Osteocyte (in vitro differentiated cells): ENCODE measurements at regions not wholly inside any gene's neighbourhood (a gene's known extent, or its start where the extent isn't known, plus 50 kb on each side); places are given as distances from the start of the nearest gene placed in this dataset.
"Not testable (repeated sequence)": the region's sequence is repeated elsewhere in the genome, so short reads cannot be mapped to it uniquely, and the experiment has no call there.

ENCODE experiments used
- DNase-seq: peaks from one replicate; pipeline ENCODE4 v3.0.0; 2021; ENCODE audit warnings: mixed read lengths; ENCODE audit not compliant: unreplicated experiment; ENCODE audit errors: extremely low spot score
- H3K27ac Mint-ChIP-seq: one replicate; pipeline ENCODE4 v1.8.0; 2021; ENCODE audit warnings: mild to moderate bottlenecking, mixed read lengths; ENCODE audit not compliant: unreplicated experiment
- H3K27me3 Mint-ChIP-seq: one replicate; pipeline ENCODE4 v1.8.0; 2021; ENCODE audit warnings: mixed read lengths; ENCODE audit not compliant: unreplicated experiment
- H3K36me3 Mint-ChIP-seq: one replicate; pipeline ENCODE4 v1.8.0; 2021; ENCODE audit warnings: mixed read lengths; ENCODE audit not compliant: unreplicated experiment
- H3K4me1 Mint-ChIP-seq: one replicate; pipeline ENCODE4 v1.8.0; 2021; ENCODE audit warnings: mixed read lengths; ENCODE audit not compliant: unreplicated experiment
- H3K4me3 Mint-ChIP-seq: one replicate; pipeline ENCODE4 v1.8.0; 2021; ENCODE audit warnings: mild to moderate bottlenecking, moderate library complexity, mixed read lengths; ENCODE audit not compliant: unreplicated experiment
- H3K9me3 Mint-ChIP-seq: one replicate; pipeline ENCODE4 v1.8.0; 2021; ENCODE audit warnings: mixed read lengths; ENCODE audit not compliant: unreplicated experiment
- TF ChIP-seq, protein P1 (sequence below): fragments of 200-600 bp; sonication (generic); IDR thresholded peaks from 2 replicates; pipeline ENCODE4 v1.5.0; 2021; ENCODE audit warnings: antibody characterized with exemption, mild to moderate bottlenecking, moderate library complexity

DNA sequence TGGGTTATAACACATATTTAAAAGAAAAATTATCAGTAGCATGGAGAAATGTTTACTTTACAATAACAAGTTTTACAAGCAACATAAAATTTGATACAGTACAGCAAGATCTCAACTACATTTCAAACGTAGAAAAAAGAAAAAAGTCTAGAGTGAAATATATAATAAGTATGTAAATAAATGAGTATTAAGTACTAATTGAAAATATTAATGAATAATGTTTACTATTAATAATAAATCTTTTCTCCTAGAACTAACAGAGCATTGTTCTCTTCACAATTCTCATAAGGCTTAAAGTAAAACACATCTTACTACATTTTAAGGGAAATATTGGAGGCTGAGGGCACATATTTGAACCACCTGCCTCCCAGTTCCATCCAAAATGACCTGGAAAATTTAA, 72.1 kb downstream of the TMEM212 start:
- Mint-ChIP-seq H3K4me1 (no peaks in the 10 kb centered on the region), H3K27me3 (no peaks in the 10 kb centered on the region), H3K27ac (no peak overlapping the region), H3K36me3 (peaks cover 2% of the 10 kb centered on the region), H3K9me3 (peaks cover 3% of the 10 kb centered on the region), H3K4me3 (no peak overlapping the region)
- DNase-seq: no peak
- TF ChIP-seq, protein P1, sequence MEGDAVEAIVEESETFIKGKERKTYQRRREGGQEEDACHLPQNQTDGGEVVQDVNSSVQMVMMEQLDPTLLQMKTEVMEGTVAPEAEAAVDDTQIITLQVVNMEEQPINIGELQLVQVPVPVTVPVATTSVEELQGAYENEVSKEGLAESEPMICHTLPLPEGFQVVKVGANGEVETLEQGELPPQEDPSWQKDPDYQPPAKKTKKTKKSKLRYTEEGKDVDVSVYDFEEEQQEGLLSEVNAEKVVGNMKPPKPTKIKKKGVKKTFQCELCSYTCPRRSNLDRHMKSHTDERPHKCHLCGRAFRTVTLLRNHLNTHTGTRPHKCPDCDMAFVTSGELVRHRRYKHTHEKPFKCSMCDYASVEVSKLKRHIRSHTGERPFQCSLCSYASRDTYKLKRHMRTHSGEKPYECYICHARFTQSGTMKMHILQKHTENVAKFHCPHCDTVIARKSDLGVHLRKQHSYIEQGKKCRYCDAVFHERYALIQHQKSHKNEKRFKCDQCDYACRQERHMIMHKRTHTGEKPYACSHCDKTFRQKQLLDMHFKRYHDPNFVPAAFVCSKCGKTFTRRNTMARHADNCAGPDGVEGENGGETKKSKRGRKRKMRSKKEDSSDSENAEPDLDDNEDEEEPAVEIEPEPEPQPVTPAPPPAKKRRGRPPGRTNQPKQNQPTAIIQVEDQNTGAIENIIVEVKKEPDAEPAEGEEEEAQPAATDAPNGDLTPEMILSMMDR: no peak

DNA sequence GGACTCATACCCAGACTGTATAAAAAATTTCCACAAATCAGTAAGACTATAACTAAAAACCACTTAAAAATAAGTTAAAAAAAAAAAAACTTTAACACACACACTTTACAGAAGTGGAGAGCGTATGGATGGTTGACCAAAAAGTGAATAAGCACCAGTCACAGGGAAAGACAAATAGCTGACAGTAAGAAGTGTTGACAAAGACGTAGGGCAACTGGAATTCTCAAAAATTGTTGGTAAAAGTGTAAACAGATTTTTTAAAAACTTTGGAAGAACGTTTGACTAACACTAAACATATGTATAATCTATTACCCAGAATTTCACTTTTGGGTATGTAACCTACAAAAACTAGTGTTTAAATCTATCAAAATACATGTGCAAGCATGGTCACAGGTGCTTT, 73.7 kb downstream of the TMEM212 start:
- peaks cover 14% of the 10 kb centered on the region for H3K9me3 Mint-ChIP-seq
- DNase-seq: no peak
- no peak overlapping the region for H3K27ac Mint-ChIP-seq
- no peaks in the 10 kb centered on the region for H3K36me3 Mint-ChIP-seq
- H3K4me3 Mint-ChIP-seq: no peak overlapping the region
- H3K4me1 Mint-ChIP-seq: no peaks in the 10 kb centered on the region
- TF ChIP-seq, protein P1: no peak
- no peaks in the 10 kb centered on the region for H3K27me3 Mint-ChIP-seq

DNA sequence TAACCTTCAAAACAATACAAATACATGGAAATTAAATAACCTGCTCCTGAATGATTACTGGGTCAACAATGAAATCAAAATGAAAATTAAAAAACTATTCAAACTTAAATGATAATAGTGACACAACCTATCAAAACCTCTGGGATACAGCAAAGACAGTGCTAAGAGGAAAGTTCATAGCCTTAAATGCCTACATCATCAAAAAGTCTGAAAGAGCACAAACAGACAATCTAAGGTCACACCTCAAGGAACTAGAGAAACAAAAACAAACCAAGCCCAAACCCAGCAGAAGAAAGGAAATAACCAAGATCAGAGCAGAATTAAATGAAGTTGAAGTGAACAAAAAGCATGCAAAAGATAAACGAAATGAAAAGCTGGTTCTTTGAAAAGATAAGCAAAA, 79.5 kb downstream of the TMEM212 start:
- peaks cover 27% of the 10 kb centered on the region for H3K9me3 Mint-ChIP-seq

DNA sequence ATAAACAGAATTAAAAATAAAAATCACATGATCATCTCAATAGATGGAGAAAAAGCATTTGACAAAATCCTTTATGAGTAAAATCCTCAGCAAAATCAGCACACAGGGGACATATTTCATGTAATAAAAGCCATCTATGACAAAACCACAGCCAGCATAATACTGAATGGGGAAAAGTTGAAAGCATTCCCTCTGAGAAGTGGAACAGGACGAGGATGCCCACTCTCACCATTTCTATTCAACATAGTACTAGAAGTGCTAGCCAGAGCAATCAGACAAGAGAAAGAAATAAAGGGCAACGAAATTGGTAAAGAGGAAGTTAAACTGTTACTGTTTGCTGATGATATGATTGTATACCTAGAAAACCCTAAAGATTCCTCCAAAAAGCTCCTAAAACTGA, 80.5 kb downstream of the TMEM212 start:
- H3K4me1 Mint-ChIP-seq: not testable (repeated sequence)

More for the DNA sequence above, 79.5 kb downstream of the TMEM212 start:
- not testable (repeated sequence) for DNase-seq, H3K27me3 Mint-ChIP-seq, H3K27ac Mint-ChIP-seq, H3K4me3 Mint-ChIP-seq, H3K4me1 Mint-ChIP-seq, H3K36me3 Mint-ChIP-seq

DNA sequence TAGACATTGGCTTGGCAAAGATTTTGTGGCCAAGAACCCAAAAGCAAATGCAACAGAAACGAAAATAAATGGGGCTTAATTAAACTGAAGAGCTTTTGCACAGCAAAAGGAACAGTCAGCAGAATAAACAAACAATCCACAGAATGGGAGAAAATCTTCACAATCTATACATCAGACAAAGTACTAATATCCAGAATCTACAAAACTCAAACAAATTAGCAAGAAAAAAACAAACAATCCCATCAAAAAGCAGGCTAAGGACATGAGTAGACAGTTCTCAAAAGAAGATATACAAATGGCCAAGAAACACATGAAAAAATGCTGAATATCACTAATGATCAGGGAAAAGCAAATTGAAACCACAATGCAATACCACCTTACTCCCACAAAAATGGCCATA, 81.7 kb downstream of the TMEM212 start:
- not testable (repeated sequence) for H3K4me1 Mint-ChIP-seq, H3K36me3 Mint-ChIP-seq, DNase-seq, H3K27ac Mint-ChIP-seq, H3K27me3 Mint-ChIP-seq, H3K4me3 Mint-ChIP-seq
- peaks cover 27% of the 10 kb centered on the region for H3K9me3 Mint-ChIP-seq

More for the DNA sequence above, 80.5 kb downstream of the TMEM212 start:
- not testable (repeated sequence) for H3K4me3 Mint-ChIP-seq, DNase-seq, H3K27ac Mint-ChIP-seq, H3K36me3 Mint-ChIP-seq, H3K27me3 Mint-ChIP-seq
- H3K9me3 Mint-ChIP-seq: peaks cover 27% of the 10 kb centered on the region

DNA sequence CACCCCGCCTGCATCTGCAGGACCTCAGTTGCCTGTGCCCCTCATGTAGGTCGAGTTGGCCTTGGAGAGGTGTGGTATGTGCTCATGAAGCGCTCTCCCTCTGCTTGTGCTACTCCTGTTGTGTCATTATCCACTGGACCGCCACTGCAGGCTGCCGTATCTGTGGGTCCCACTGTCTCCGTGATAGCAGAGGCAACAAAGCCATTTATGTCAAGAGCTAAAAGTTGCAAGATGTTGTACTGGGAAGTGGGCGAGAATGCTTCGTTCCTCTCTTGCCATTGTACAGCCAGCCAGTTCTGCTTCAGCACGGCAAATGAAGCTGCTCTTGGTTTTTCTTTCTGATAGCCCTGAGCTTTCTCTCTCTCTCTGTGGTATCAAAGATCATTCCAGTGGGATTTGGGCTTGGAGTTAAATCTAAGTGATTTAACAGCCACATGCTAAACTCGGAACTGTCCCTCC, 89.0 kb downstream of the TMEM212 start:
- Mint-ChIP-seq H3K4me1 (peaks cover 22% of the 10 kb centered on the region), H3K4me3 (no peak overlapping the region), H3K36me3 (no peaks in the 10 kb centered on the region), H3K9me3 (no peaks in the 10 kb centered on the region), H3K27me3 (no peaks in the 10 kb centered on the region), H3K27ac (no peak overlapping the region)
- no peak for DNase-seq
- TF ChIP-seq, protein P1: no peak

DNA sequence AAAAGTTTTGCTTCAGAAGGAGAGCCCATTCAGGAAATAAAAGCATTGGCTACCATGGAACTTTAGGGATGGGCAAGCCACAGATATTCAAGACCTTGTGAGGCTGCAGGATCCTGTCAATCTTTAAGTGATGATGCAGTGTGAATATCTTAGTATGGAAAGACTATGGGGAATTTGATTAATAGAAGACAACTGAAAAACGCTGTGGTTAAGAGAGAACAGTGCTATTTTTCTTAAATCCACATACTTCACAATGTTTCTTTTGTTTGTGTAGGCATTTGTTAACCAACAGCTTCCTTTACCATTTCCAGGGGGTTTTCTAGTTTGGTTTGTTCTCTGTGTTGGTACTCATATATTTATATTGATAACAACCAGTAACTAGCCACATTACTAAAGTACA, 90.3 kb downstream of the TMEM212 start:
- Mint-ChIP-seq H3K36me3 (no peaks in the 10 kb centered on the region), H3K4me1 (peaks cover 26% of the 10 kb centered on the region), H3K27me3 (no peaks in the 10 kb centered on the region), H3K4me3 (no peak overlapping the region), H3K27ac (no peak overlapping the region), H3K9me3 (no peaks in the 10 kb centered on the region)
- no peak for DNase-seq
- TF ChIP-seq, protein P1: no peak
